ENCODE measurements at regions not wholly inside any gene's neighbourhood (a gene's known extent, or its start where the extent isn't known, plus 50 kb on each side); places are given as distances from the start of the nearest gene placed in this dataset.

DNA sequence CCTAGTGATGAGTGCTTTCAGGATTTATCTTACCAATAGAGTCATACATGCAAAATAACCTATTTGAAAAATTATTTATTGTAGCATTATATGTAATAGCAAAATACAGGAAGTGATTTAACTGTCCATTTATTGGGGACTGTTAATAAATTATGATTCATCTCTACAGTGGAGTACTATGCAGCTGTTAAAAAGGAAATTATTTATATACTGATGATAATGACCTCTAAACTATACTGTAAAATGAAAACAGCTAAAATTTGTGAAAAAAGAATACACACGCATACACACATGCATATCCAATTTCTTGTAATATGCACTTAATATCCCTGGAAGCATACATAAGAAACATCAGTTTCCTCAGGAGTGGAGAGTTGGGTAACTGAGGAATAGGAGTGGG, 58.0 kb upstream of the PALM2AKAP2 start:
- TF ChIP-seq POLR2A (IDR thresholded peaks at IDR 0.05), result no peak
- TF ChIP-seq, protein P1, sequence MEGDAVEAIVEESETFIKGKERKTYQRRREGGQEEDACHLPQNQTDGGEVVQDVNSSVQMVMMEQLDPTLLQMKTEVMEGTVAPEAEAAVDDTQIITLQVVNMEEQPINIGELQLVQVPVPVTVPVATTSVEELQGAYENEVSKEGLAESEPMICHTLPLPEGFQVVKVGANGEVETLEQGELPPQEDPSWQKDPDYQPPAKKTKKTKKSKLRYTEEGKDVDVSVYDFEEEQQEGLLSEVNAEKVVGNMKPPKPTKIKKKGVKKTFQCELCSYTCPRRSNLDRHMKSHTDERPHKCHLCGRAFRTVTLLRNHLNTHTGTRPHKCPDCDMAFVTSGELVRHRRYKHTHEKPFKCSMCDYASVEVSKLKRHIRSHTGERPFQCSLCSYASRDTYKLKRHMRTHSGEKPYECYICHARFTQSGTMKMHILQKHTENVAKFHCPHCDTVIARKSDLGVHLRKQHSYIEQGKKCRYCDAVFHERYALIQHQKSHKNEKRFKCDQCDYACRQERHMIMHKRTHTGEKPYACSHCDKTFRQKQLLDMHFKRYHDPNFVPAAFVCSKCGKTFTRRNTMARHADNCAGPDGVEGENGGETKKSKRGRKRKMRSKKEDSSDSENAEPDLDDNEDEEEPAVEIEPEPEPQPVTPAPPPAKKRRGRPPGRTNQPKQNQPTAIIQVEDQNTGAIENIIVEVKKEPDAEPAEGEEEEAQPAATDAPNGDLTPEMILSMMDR (IDR thresholded peaks at IDR 0.05), result no peak
